Cardiac muscle cell (in vitro differentiated cells and primary cell): ENCODE measurements at regions not wholly inside any gene's neighbourhood (a gene's known extent, or its start where the extent isn't known, plus 50 kb on each side); places are given as distances from the start of the nearest gene placed in this dataset.

Experiments used
- DNase-seq, 2 donors: peaks; one replicate each; pipeline versions ENCODE4 v3.0.0 to v3.0.0-alpha.2; 2010 to 2017; ENCODE audit warnings: low read depth in 1 of 2, low spot score in 1 of 2
- H3K27ac ChIP-seq: fragments of 200-600 bp; sonication (generic); 2 replicates; pipeline ENCODE4 v1.5.1; 2016
- H3K27me3 ChIP-seq: fragments of 200-600 bp; sonication (generic); 2 replicates; pipeline ENCODE4 v1.6.0; 2016; ENCODE audit warnings: control low read depth
- H3K36me3 ChIP-seq: fragments of 200-600 bp; sonication (generic); 2 replicates; pipeline ENCODE4 v1.5.1; 2016; ENCODE audit warnings: control low read depth
- H3K4me1 ChIP-seq: fragments of 200-600 bp; sonication (generic); 2 replicates; pipeline ENCODE4 v1.8.1; 2017; ENCODE audit warnings: low read depth, mild to moderate bottlenecking, mixed run types
- H3K4me3 ChIP-seq: fragments of 200-600 bp; sonication (generic); 2 replicates; pipeline ENCODE4 v1.5.1; 2016; ENCODE audit warnings: mild to moderate bottlenecking
- H3K9me3 ChIP-seq: fragments of 200-600 bp; sonication (generic); 2 replicates; pipeline ENCODE4 v1.5.1; 2017; ENCODE audit warnings: low read depth, mild to moderate bottlenecking, control low read depth
- TF ChIP-seq, protein P1 (sequence below): IDR thresholded peaks from 2 replicates; pipeline ENCODE4 v1.5.1; 2012; ENCODE audit warnings: low read depth, mild to moderate bottlenecking, low read length

DNA sequence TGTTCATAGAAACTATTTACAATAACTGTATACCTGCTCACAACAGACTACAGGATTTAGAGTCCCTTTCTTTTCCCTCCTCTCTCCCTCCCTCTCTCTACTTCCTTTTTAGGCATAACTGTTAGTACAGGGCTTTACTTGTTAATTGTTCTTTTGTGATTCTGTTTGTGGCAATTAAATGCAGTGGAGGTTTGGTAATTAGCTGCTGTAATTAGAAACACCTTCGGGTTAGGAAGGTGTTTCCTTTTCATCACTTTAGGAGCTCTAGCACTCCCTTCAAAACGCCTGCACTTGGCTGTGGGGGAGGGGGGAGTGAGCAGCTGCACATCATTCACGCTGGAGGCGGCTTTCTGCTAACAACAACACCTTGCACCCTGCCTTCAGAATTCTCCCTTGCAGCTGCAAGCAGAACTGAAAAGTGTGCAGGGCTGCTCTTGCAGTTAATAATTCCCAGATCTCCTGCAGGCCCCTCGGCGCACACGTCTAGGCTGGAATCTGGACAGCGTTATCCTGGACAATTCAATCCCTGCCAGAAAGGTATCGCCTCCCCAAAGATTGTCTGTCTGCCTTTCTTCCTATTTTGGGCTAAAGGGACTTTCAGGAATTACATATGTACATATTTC is 242.6 kb upstream of the RGMA start:
- peak in 1 of 2 donors; percentile 52 for DNase-seq
- Histone ChIP-seq H3K4me3 (no peak overlapping the region), H3K9me3 (no peaks in the 10 kb centered on the region), H3K4me1 (peaks cover 11% of the 10 kb centered on the region), H3K36me3 (no peaks in the 10 kb centered on the region), H3K27me3 (peaks cover 47% of the 10 kb centered on the region), H3K27ac (no peak overlapping the region)
- TF ChIP-seq, protein P1, sequence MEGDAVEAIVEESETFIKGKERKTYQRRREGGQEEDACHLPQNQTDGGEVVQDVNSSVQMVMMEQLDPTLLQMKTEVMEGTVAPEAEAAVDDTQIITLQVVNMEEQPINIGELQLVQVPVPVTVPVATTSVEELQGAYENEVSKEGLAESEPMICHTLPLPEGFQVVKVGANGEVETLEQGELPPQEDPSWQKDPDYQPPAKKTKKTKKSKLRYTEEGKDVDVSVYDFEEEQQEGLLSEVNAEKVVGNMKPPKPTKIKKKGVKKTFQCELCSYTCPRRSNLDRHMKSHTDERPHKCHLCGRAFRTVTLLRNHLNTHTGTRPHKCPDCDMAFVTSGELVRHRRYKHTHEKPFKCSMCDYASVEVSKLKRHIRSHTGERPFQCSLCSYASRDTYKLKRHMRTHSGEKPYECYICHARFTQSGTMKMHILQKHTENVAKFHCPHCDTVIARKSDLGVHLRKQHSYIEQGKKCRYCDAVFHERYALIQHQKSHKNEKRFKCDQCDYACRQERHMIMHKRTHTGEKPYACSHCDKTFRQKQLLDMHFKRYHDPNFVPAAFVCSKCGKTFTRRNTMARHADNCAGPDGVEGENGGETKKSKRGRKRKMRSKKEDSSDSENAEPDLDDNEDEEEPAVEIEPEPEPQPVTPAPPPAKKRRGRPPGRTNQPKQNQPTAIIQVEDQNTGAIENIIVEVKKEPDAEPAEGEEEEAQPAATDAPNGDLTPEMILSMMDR, result no peak

DNA sequence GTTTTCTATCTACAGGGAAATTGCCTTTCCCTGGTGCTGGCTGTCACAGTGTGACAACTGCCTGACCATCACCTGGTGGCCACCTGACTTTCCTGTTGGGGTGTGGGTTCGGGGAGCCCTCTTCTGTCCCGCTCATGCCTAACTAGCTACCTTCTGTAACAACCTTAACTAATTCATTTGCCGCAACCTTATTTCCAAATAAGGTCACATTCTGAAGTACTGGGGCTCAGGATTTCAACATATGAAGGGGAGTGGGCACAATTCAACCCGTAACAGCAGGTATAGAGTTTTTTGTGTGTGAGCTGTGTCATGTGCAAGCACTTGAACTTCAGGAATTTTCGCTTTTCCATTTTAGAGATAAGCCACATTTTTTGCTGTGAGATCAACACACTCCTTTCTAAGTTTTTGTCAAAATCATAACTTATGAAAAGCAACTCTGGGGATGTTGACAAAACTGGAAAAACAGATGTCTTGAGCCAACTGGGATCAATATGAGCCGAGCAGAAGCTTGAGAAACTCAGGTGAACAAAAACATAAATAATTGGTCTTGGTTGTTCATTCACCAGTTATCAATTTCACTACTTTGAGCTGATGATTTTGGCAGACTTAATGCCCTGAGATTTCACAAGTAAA is 242.0 kb upstream of the RGMA start:
- Histone ChIP-seq H3K4me3 (no peak overlapping the region), H3K27ac (no peak overlapping the region), H3K9me3 (no peaks in the 10 kb centered on the region), H3K4me1 (peaks cover 11% of the 10 kb centered on the region), H3K27me3 (peaks cover 47% of the 10 kb centered on the region), H3K36me3 (no peaks in the 10 kb centered on the region)
- TF ChIP-seq, protein P1, result no peak
- DNase-seq, result no peak

DNA sequence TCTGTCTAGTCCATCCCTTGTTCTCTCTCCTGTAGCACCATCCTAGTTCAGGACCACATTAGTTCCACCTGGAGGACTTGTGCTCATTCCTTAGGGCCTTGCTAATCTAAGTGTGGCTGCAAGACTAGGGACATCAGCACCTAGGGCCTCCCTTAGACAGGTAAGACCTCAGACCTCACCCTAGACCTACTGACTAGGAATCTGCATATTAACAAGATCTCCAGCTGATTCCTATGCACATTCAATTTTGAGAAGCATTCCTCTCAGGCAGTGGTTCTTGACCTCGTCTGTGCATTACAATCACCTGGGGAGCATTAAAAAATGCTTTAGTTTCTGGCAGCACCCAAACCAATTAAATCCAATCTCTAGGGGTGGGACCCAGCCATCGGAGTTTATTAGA is 238.4 kb upstream of the RGMA start:
- TF ChIP-seq, protein P1, result no peak
- no peaks in the 10 kb centered on the region for H3K36me3 ChIP-seq
- no peak overlapping the region for H3K4me3 ChIP-seq
- DNase-seq, result no peak
- no peak overlapping the region for H3K27ac ChIP-seq
- peaks cover 10% of the 10 kb centered on the region for H3K4me1 ChIP-seq
- H3K9me3 ChIP-seq, result no peaks in the 10 kb centered on the region
- peaks cover 14% of the 10 kb centered on the region for H3K27me3 ChIP-seq

DNA sequence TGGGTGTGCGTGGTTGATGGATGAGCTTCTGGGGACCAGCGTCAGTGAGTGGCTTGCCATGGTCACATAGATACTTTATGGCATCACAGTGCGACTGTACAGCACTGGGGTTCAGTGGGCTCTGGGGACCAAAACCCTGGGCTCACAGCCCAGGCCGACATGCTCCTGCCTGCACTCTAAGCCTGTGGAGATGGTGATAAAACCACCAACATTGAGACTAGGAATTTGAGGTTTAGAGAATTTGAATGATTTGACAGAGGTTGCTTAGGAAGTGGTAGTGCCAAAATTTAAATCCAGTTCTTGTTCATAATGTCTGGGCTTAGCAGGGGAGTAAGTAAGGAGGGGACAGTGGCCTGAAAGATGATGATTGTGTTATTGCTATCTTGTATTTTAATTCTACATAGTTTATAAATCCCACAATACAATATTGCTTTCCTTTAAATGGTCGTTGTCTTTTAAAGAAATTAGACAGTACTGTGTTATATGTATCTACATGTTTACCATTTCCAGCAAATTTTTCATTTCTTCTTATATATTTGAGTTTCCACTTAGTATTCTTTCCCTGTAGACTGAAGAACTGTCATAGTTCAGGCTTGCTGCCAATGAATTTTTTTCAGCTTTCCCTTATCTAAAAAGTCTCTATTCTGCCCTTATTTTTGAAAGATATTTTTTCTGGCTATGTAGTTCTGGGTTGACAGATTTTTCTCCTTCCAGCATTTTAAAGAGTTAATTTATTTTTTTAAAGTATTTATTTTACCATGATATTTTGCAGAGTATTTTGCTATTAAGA is 235.4 kb upstream of the RGMA start:
- H3K36me3 ChIP-seq, result no peaks in the 10 kb centered on the region
- no peaks in the 10 kb centered on the region for H3K27me3 ChIP-seq
- H3K4me1 ChIP-seq, result no peaks in the 10 kb centered on the region
- H3K27ac ChIP-seq, result no peak overlapping the region
- H3K9me3 ChIP-seq, result no peaks in the 10 kb centered on the region
- no peak overlapping the region for H3K4me3 ChIP-seq
- TF ChIP-seq, protein P1, result no peak
- no peak for DNase-seq

DNA sequence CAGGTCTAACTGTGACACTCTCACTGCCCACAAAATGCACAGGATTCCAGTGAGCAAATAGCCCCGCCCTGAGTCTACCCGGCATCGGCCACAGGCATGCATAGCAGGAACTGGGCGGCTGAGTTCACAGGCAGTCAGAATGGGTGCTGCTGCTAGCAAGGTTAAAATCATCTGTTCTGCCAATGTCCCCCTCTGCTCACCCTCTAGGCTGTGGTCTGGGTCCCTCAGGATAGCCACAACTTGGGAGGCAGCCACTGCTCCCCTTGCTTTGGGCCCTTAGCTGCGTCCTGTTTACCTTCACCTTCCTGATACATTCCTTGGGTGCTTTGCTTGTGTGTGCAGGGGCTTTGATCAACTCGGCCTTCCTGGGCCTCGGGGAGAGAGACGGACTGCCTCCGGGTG is 232.9 kb upstream of the RGMA start:
- H3K27ac ChIP-seq, result no peak overlapping the region
- H3K9me3 ChIP-seq, result no peaks in the 10 kb centered on the region
- H3K36me3 ChIP-seq, result no peaks in the 10 kb centered on the region
- H3K4me1 ChIP-seq, result no peaks in the 10 kb centered on the region
- TF ChIP-seq, protein P1, result no peak
- no peaks in the 10 kb centered on the region for H3K27me3 ChIP-seq
- no peak overlapping the region for H3K4me3 ChIP-seq
- no peak for DNase-seq
